ENCODE measurements at regions not wholly inside any gene's neighbourhood (a gene's known extent, or its start where the extent isn't known, plus 50 kb on each side); places are given as distances from the start of the nearest gene placed in this dataset.

DNA sequence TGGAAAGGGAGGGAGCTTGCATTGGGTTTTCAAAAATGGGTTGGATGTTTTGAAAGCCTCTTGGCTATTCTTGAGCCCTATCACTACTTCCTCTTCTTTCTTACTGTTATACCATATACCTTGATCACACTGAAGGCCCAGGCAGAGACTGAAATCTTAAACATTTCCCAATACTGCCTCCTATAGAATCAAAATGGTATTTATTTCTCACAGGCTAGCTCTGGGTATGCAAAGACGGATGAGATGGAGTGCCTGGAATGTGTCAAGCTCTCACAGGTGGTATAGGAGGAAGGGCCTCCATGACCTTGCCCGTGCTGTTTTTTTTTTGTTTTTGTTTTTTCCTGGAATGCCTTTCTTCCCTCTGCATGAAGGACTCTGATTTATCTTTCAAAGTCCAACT, 268.4 kb upstream of the USP24 start:
- DNase-seq, result no peak
- H3K9me3 ChIP-seq (ENCODE audit: control insufficient read depth, low read length), result peaks cover 6% of the 10 kb centered on the region
- H3K23ac ChIP-seq (ENCODE audit: low read length in 2 of 2), result no peak overlapping the region
- H3K79me1 ChIP-seq (replicated peaks; ENCODE audit: low read length, poor library complexity, severe bottlenecking), result no peaks in the 10 kb centered on the region
- H2BK12ac ChIP-seq (ENCODE audit: low read length in 2 of 2), result no peak overlapping the region
- H3K18ac ChIP-seq (ENCODE audit: low read depth in 1 of 2, low read length in 2 of 2), result no peak overlapping the region
- no peak overlapping the region for H3K4me3 ChIP-seq (ENCODE audit: insufficient read depth in 1 of 2, low read depth in 1 of 2, low read length in 2 of 2)
- H3K4me2 ChIP-seq (ENCODE audit: low read length, poor library complexity, severe bottlenecking), result no peak overlapping the region
- no peaks in the 10 kb centered on the region for H3K36me3 ChIP-seq (ENCODE audit: control insufficient read depth in 1 of 2, insufficient read depth in 2 of 2, low read depth in 1 of 2, low read length in 2 of 2)
- H3K4ac ChIP-seq (ENCODE audit: low read depth in 1 of 2, low read length in 2 of 2), result no peak overlapping the region
- no peak overlapping the region for H3K14ac ChIP-seq (ENCODE audit: low read length in 2 of 2)
- H3K9ac ChIP-seq (ENCODE audit: low read length), result no peak overlapping the region
- H3K27me3 ChIP-seq (ENCODE audit: control insufficient read depth in 1 of 2, insufficient read depth in 1 of 2, low read length in 2 of 2), result no peaks in the 10 kb centered on the region
- H2AK5ac ChIP-seq (ENCODE audit: low read length, severe bottlenecking), result no peak overlapping the region
- no peak overlapping the region for H2AFZ ChIP-seq (ENCODE audit: low read depth, low read length)
- H2BK5ac ChIP-seq (ENCODE audit: low read depth, low read length, poor library complexity, severe bottlenecking), result no peak overlapping the region
- 50% methylated on average over 1 of the region's 2 CpGs for WGBS
- no peak overlapping the region for H3K27ac ChIP-seq (ENCODE audit: low read length, poor library complexity, severe bottlenecking)
- H4K91ac ChIP-seq (ENCODE audit: low read length), result no peak overlapping the region
- no peak overlapping the region for H4K8ac ChIP-seq (ENCODE audit: low read length)
- no peak overlapping the region for H2BK15ac ChIP-seq (ENCODE audit: low read depth, poor library complexity, severe bottlenecking)
- no peak overlapping the region for H2BK120ac ChIP-seq (ENCODE audit: low read depth, low read length)
- H3K4me1 ChIP-seq (ENCODE audit: control insufficient read depth, insufficient read depth, low read depth, low read length), result peaks cover 3% of the 10 kb centered on the region

DNA sequence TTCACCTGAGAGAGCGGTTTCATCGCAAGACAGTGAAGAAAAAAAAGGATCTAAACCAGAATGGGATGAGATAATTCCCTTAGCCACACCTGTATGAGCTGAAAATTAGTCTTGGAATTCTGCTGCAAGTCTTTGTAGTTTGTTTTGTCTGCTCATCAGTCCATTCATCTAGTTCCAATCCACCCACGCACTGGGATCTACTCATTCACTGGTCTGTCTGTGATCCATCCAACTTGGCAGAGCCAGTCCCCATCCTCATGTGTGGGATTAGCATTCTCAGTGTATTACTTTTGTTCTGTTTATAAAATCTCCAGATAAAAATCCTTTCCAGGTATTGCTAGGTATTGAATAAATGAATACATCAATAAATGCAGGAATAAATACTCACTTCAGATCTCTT, 266.5 kb upstream of the USP24 start:
- H2BK5ac ChIP-seq (ENCODE audit: low read depth, low read length, poor library complexity, severe bottlenecking), result no peak overlapping the region
- no peak overlapping the region for H3K23ac ChIP-seq (ENCODE audit: low read length in 2 of 2)
- no peak overlapping the region for H2AFZ ChIP-seq (ENCODE audit: low read depth, low read length)
- H2BK15ac ChIP-seq (ENCODE audit: low read depth, poor library complexity, severe bottlenecking), result no peak overlapping the region
- peaks cover 3% of the 10 kb centered on the region for H3K4me1 ChIP-seq (ENCODE audit: control insufficient read depth, insufficient read depth, low read depth, low read length)
- H4K91ac ChIP-seq (ENCODE audit: low read length), result no peak overlapping the region
- no peak overlapping the region for H2BK12ac ChIP-seq (ENCODE audit: low read length in 2 of 2)
- H3K4me2 ChIP-seq (ENCODE audit: low read length, poor library complexity, severe bottlenecking), result no peak overlapping the region
- no peak overlapping the region for H3K27ac ChIP-seq (ENCODE audit: low read length, poor library complexity, severe bottlenecking)
- H3K79me1 ChIP-seq (replicated peaks; ENCODE audit: low read length, poor library complexity, severe bottlenecking), result no peaks in the 10 kb centered on the region
- H3K36me3 ChIP-seq (ENCODE audit: control insufficient read depth in 1 of 2, insufficient read depth in 2 of 2, low read depth in 1 of 2, low read length in 2 of 2), result no peaks in the 10 kb centered on the region
- H2AK5ac ChIP-seq (ENCODE audit: low read length, severe bottlenecking), result no peak overlapping the region
- H3K9me3 ChIP-seq (ENCODE audit: control insufficient read depth, low read length), result peaks cover 6% of the 10 kb centered on the region
- no peak overlapping the region for H3K18ac ChIP-seq (ENCODE audit: low read depth in 1 of 2, low read length in 2 of 2)
- no peak overlapping the region for H3K9ac ChIP-seq (ENCODE audit: low read length)
- WGBS, result 95% methylated on average over 3 of the region's 3 CpGs
- H3K14ac ChIP-seq (ENCODE audit: low read length in 2 of 2), result no peak overlapping the region
- H4K8ac ChIP-seq (ENCODE audit: low read length), result no peak overlapping the region
- H3K27me3 ChIP-seq (ENCODE audit: control insufficient read depth in 1 of 2, insufficient read depth in 1 of 2, low read length in 2 of 2), result no peaks in the 10 kb centered on the region
- DNase-seq, result no peak
- no peak overlapping the region for H3K4ac ChIP-seq (ENCODE audit: low read depth in 1 of 2, low read length in 2 of 2)
- H3K4me3 ChIP-seq (ENCODE audit: insufficient read depth in 1 of 2, low read depth in 1 of 2, low read length in 2 of 2), result no peak overlapping the region
- H2BK120ac ChIP-seq (ENCODE audit: low read depth, low read length), result no peak overlapping the region

- no peak overlapping the region for H4K91ac ChIP-seq (ENCODE audit: low read length)
- no peak overlapping the region for H2BK5ac ChIP-seq (ENCODE audit: low read depth, low read length, poor library complexity, severe bottlenecking)
- H2AFZ ChIP-seq (ENCODE audit: low read depth, low read length), result no peak overlapping the region
- DNase-seq, result no peak
- WGBS, result 86% methylated on average over 1 of the region's 2 CpGs
- peaks cover 8% of the 10 kb centered on the region for H3K4me1 ChIP-seq (ENCODE audit: control insufficient read depth, insufficient read depth, low read depth, low read length)
- H3K4me2 ChIP-seq (ENCODE audit: low read length, poor library complexity, severe bottlenecking), result no peak overlapping the region
- no peak overlapping the region for H2BK15ac ChIP-seq (ENCODE audit: low read depth, poor library complexity, severe bottlenecking)
- H2BK120ac ChIP-seq (ENCODE audit: low read depth, low read length), result no peak overlapping the region
- no peak overlapping the region for H2BK12ac ChIP-seq (ENCODE audit: low read length in 2 of 2)
- peak overlapping the region; percentile 21 for H3K27ac ChIP-seq (ENCODE audit: low read length, poor library complexity, severe bottlenecking)
- no peaks in the 10 kb centered on the region for H3K27me3 ChIP-seq (ENCODE audit: control insufficient read depth in 1 of 2, insufficient read depth in 1 of 2, low read length in 2 of 2)
- H3K14ac ChIP-seq (ENCODE audit: low read length in 2 of 2), result no peak overlapping the region
- H3K9me3 ChIP-seq (ENCODE audit: control insufficient read depth, low read length), result peaks cover 6% of the 10 kb centered on the region
- H3K23ac ChIP-seq (ENCODE audit: low read length in 2 of 2), result no peak overlapping the region
- H3K9ac ChIP-seq (ENCODE audit: low read length), result no peak overlapping the region
- no peak overlapping the region for H3K4ac ChIP-seq (ENCODE audit: low read depth in 1 of 2, low read length in 2 of 2)
- H4K8ac ChIP-seq (ENCODE audit: low read length), result no peak overlapping the region
- H2AK5ac ChIP-seq (ENCODE audit: low read length, severe bottlenecking), result peak overlapping the region; percentile 17
- peak overlapping the region in 1 of 2 experiments; percentile 5 for H3K18ac ChIP-seq (ENCODE audit: low read depth in 1 of 2, low read length in 2 of 2)
- no peak overlapping the region for H3K4me3 ChIP-seq (ENCODE audit: insufficient read depth in 1 of 2, low read depth in 1 of 2, low read length in 2 of 2)
- no peaks in the 10 kb centered on the region for H3K79me1 ChIP-seq (replicated peaks; ENCODE audit: low read length, poor library complexity, severe bottlenecking)
- no peaks in the 10 kb centered on the region for H3K36me3 ChIP-seq (ENCODE audit: control insufficient read depth in 1 of 2, insufficient read depth in 2 of 2, low read depth in 1 of 2, low read length in 2 of 2)
These were observed 265.0 kb upstream of the USP24 start for GRCh38 chr1:55480029-55480795.

- Histone ChIP-seq H2AK5ac (ENCODE audit: low read length, severe bottlenecking) (peak overlapping the region; percentile 62), H2BK120ac (ENCODE audit: low read depth, low read length) (no peak overlapping the region), H3K4me2 (ENCODE audit: low read length, poor library complexity, severe bottlenecking) (no peak overlapping the region), H3K18ac (ENCODE audit: low read depth in 1 of 2, low read length in 2 of 2) (no peak overlapping the region), H3K4me1 (ENCODE audit: control insufficient read depth, insufficient read depth, low read depth, low read length) (peaks cover 8% of the 10 kb centered on the region), H3K36me3 (ENCODE audit: control insufficient read depth in 1 of 2, insufficient read depth in 2 of 2, low read depth in 1 of 2, low read length in 2 of 2) (no peaks in the 10 kb centered on the region), H3K9ac (ENCODE audit: low read length) (no peak overlapping the region), H4K91ac (ENCODE audit: low read length) (no peak overlapping the region), H3K4me3 (ENCODE audit: insufficient read depth in 1 of 2, low read depth in 1 of 2, low read length in 2 of 2) (no peak overlapping the region), H2BK5ac (ENCODE audit: low read depth, low read length, poor library complexity, severe bottlenecking) (no peak overlapping the region), H2BK15ac (ENCODE audit: low read depth, poor library complexity, severe bottlenecking) (no peak overlapping the region), H3K9me3 (ENCODE audit: control insufficient read depth, low read length) (peaks cover 6% of the 10 kb centered on the region), H2AFZ (ENCODE audit: low read depth, low read length) (no peak overlapping the region), H3K4ac (ENCODE audit: low read depth in 1 of 2, low read length in 2 of 2) (no peak overlapping the region), H3K23ac (ENCODE audit: low read length in 2 of 2) (no peak overlapping the region), H2BK12ac (ENCODE audit: low read length in 2 of 2) (no peak overlapping the region), H3K79me1 (replicated peaks; ENCODE audit: low read length, poor library complexity, severe bottlenecking) (no peaks in the 10 kb centered on the region), H3K27me3 (ENCODE audit: control insufficient read depth in 1 of 2, insufficient read depth in 1 of 2, low read length in 2 of 2) (no peaks in the 10 kb centered on the region), H3K27ac (ENCODE audit: low read length, poor library complexity, severe bottlenecking) (no peak overlapping the region), H3K14ac (ENCODE audit: low read length in 2 of 2) (no peak overlapping the region), H4K8ac (ENCODE audit: low read length) (no peak overlapping the region)
- no CpG with 5 or more reads among the region's 2 CpGs for WGBS
- peak; percentile 24 for DNase-seq
These were observed 263.6 kb upstream of the USP24 start for GRCh38 chr1:55478742-55479141.
